Dedifferentiated amniotic fluid mesenchymal stem cell (primary cell): ENCODE measurements at regions not wholly inside any gene's neighbourhood (a gene's known extent, or its start where the extent isn't known, plus 50 kb on each side); places are given as distances from the start of the nearest gene placed in this dataset.
"Not testable (repeated sequence)": the region's sequence is repeated elsewhere in the genome, so short reads cannot be mapped to it uniquely, and the experiment has no call there.

Experiments
- DNase-seq: peaks from one replicate; pipeline ENCODE4 v3.0.0-alpha.2; 2016; ENCODE audit errors: extremely low spot score

DNA sequence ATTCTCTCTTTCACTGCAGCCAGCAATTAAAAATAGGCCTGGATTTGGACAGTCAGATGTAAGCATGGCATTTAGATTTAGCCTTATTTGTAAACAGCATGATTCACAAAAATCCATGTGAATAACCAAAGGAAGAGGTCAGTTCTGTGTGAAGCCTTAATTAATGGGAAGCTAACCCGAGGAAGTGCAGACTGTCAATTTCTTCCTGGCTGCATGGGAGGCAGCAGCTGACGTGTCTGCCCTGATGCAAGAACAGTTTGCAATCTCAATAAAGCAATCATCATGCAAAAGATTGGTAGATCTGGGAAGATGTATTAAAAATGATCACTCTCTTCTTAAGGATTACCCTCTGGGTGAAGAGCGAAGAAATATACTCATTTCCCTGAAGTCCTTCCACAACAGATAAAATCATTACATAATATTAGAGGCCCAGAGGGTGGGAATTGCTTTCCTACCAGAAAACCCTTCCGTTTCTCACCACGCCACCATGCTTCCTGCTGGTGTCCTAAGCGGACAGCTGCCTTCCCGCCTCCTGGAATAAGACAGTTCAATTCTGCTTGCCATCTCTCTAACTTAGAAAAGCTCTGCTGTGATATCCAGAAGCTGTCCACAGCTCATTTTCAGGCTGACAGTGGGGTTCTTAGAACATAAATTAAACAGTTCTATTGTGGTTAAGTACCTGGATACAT, 526.7 kb upstream of the NRP1 start:
- no peak for DNase-seq

DNA sequence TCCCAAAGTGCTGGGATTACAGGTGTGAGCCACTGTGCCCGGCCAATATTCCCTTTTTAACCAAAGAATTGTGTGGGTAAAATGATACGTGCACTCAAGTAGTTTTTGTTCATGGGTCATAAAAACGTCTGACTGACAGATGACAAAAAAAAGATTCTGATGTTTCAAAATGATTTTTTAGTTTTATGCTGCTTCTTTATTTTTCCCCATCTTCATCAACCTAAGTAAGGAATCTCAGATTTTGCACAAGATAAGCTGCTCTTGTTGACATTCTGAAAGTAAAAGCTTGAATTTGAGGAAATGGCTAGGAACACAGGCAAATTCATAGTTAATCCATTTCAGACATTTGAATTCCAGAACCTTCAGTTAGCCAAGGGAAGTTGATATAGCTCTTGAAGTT, 526.1 kb upstream of the NRP1 start:
- DNase-seq: no peak

DNA sequence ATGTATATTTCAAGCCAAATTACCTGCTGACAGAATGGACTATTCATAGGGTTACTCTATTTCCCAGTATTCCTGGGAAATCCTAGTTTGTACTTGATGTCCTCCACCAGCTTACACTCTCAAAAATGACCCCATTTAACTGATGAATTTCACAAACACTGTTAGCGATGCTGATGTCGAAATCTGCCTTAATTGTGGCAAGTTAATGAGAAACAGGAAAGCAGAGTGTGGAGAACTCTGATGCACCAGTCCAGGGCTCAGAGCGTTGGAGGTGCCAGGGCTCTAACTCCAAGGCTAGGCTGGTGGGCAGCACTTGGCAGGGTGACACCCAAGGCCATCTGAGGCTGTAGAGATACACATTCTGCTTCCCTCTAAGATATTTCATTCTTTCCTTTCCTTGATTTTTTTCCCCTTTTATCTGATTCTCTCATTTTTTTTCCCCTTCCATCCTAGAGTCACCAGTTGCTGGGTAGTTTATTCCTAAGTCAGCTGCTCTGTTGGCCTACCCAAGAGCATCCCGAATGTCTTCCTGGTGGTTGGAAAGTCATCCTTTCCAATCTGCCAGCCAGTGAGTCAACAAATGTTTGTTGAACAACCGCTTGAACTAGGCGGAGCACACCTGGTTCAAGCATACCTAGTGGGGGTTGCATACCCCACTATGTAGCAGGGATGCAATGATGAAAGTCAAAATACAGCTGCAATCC, 525.0 kb upstream of the NRP1 start:
- no peak for DNase-seq

DNA sequence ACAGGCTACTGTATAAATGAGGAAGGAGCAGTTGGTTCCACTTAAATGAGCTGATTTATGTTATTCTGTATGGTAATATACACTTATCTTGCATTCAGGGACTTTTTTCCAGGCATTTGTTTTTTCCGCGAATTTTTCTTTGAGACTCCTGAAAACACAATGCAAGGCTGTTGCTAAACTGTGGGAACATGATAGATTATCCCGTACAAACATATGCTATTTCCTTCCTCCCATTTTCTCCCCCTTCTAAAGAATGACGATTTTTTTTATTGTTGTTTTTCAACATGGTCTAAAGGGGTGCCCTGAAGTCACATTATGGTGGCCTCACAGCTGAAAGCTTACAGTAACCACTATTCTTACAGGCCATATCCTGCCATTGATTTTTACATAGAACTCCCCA, 523.9 kb upstream of the NRP1 start:
- no peak for DNase-seq

DNA sequence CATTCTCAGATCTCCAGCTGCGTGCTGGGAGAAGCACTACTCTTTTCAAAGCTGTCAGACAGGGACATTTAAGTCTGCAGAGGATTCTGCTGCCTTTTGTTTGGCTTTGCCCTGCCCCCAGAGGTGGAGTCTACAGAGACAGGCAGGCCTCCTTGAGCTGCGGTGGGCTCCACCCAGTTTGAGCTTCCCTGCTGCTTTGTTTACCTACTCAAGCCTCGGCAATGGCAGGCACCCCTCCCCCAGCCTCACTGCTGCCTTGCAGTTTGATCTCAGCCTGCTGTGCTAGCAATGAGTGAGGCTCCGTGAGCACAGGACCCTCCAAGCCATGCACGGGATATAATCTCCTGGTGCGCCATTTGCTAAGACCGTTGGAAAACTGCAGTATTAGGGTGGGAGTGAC, 518.8 kb upstream of the NRP1 start:
- not testable (repeated sequence) for DNase-seq

DNA sequence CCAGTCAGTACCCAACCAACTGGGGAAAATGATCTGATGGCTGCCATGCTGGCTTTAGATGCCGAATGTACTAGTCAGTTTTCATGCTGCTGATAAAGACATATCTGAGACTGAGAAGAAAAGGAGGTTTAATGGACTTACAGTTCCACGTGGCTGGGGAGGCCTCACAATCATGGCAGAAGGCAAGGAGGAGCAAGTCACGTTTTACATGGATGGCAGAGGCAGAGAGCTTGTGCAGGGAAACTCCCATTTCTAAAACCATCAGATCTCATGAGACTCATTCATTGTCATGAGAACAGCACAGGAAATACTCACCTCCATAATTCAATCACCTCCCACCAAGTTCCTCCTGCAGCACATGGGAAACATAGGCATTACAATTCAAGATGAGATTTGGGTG, 508.9 kb upstream of the NRP1 start:
- DNase-seq: no peak

DNA sequence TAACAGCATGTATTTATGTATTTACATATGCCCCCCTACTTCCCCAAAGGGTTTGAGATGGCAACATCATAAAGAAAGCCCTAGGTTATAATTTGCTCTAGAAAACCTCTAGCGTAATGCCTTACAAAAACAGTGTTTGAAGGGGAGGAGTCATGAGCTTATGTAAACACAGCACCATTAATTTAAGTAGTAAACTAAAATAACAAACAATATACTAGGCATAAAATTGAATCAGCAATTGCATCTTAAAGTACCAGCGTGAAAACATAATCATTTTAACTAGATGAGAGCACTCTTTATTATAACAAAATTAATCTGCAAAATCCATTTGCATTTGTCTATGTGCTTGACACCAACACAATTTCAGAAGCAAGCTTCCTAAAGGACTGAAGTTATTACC, 507.2 kb upstream of the NRP1 start:
- no peak for DNase-seq

DNA sequence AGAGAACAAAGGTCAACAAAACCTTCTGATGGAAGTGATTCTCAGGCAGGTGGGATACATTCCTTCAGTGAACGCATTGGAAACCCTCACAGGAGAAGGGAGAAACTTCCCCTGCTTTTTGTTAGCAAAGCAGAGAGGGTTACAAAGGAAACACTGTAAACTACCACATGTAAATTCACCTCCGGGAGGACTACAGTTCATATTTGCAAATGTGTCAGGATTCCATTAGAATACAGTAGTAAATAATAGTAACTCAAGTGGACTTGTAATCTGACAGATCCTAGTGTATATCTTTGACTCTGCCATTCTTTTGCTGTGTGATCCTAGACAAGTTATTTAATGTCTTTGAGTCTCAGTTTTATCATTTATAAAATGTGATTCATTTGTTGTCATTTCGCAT, 504.3 kb upstream of the NRP1 start:
- no peak for DNase-seq

DNA sequence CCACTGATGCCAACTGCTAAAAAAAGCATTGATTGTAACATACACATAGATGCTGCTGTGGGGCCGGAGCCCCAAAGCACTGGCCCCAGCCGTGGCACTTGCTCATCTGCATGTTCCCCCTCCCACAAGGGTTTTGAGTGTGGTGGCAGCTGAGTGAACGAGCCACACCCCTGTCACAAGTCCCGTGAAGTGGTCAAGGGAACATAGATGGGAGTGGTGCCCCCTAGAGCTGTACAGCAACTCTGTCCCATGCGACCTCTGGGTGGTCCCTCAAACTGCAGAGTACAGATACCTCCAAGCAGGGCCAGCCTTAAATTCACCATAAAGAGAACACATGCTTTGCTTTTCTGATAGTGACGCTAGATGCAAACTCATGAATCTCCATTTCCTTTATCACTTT, 503.3 kb upstream of the NRP1 start:
- no peak for DNase-seq

DNA sequence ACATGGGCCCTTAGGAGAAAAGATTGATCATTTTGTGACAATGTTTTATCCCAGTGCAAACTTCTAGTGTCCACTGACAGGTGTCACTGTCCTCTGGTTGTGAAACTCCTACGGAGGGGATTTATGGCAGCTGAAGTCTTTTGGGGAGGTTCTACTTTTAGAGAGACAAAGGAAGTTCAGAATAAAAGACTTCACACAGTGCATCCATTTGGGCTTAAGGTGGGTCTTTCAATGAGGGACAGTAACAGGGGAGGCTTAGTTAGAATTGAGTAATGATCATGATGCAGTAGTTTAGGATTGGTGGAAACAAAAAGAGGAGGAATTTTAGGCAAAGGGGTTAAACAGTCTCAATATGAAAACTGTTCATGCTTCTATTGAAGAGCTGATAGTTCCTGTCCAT, 501.1 kb upstream of the NRP1 start:
- DNase-seq: no peak

DNA sequence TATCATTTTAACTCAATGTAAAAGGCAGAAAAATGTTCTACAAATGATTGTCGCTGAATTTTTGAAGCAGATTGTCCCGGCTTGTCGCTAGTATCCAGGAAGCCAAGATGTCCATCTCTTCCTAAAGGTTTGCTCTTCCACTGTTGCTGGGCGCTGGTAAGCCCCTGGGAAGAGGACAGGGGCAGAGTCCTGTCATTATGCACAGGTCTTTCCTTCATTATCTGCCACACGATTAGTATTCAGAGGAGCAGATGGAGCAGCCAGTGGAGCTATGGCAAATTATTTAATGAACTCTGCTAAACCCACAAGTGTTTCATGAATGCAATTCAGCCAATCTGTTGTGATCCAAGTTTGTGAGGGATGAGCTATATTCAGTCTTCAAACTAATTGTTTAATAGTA, 499.1 kb upstream of the NRP1 start:
- DNase-seq: no peak

DNA sequence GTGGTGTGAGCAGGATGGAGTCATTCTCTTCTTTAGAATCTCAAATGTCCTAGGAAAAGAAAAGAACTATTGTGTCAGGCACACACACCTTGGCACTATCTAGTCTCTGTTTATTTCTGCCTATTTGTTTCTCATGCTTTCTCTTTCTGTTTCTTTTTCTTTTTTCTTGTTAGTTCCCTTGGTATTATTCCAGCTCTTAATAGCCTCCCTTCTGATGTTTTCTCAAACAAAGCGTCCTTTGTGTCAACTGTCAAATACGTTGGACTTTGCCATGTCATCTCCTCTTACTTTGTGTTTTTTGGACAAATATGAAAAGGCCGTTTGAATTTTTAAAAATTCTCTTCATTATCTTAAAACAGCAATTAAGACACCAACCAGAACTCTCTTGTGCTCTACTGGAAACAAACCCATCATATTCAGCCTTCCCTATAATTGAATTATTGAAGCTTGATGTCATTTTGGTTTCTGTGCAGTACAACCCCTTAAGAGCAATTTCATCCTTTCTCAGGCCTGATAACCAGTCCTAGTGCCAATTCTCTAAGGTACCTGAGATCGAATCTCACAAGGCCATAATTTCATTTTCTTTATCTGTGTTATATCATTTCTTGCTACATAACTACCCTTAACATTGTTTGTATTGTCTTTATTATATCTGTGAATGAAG, 497.8 kb upstream of the NRP1 start:
- no peak for DNase-seq

DNA sequence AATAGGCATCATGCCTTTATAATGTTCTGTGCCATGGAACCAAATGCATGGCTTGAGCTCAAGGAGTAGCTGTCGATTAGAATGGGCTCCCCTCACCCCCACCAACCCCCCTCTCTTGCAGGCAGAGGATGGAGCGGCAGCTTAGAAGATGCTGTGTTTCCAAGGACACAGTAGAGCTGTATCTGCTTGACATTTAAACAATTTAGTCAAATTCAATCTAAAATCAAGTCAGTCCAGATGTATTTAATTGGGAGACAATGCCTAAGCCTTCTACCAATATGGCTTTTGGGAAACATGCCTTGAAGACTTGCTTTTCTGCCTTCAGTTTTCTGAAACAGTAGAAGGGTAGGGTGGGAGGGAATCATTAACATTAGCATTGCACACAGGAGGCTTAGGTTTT, 497.1 kb upstream of the NRP1 start:
- no peak for DNase-seq

DNA sequence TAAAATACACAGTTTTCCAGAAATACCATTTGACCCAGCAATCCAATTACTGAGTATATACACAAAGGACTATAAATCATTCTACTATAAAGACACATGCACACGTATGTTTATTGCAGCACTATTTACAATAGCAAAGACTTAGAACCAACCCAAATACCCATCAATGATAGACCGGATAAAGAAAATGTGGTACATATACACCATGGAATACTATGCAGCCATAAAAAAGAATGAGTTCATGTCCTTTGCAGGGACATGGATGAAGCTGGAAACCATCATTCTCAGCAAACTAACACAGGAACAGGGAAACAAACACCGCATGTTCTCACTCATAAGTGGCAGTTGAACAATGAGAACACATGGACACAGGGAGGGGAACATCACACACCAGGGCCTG, 495.4 kb upstream of the NRP1 start:
- not testable (repeated sequence) for DNase-seq

DNA sequence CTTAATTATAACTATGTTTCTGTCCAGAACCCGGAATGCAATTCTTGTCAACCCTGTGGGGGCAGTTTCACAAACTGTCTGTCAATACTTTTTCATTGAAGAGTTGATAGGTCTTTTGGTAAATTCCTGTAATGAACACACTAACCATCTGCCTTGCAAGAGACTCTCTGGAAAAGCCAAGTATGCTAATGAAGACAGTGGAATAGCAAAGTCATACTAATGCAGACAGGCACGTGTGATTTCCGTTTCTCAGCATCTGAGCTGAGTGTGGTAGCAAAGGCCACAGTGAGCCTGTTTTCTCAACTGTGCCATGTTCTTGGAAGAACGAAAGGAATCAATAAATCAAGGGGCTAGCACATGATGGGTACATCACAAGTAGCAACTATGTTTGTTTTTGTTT, 494.1 kb upstream of the NRP1 start:
- DNase-seq: no peak

DNA sequence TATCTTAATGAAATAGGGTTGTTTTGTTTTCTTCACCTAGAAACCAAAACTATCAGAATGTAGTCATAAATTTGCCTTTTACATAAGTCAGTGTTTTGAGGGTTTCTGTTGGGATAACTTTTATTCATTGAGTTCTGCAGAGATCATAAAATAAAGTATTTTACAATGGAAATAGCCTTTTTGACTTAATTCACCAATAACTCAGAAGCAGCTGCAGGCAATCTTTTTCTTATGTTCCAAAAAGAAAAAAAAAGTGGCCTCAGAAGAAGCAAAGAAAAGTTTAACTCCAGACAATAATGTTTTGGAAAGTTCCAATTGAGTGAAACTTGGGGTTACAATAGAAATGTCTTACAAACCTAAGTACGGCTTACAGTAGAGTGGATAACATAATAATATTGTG, 491.7 kb upstream of the NRP1 start:
- no peak for DNase-seq

DNA sequence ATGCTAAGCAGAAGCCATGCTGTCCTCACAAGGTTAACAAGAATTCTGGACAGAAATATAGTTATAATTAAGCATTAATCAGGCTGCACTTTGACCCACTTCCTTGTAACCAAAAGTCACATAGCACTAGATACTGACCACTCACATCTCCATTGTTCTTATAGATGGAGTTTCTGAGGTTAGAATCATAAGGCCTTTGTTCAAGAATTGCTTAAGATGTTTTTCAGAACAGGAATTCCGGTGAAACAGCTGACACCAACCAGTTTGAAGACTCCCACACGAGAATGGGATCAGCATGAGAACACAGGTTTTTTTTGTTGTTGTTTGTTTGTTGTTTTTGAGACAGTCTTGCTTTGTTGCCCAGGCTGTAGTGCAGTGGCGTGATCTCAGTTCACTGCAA, 488.3 kb upstream of the NRP1 start:
- no peak for DNase-seq

DNA sequence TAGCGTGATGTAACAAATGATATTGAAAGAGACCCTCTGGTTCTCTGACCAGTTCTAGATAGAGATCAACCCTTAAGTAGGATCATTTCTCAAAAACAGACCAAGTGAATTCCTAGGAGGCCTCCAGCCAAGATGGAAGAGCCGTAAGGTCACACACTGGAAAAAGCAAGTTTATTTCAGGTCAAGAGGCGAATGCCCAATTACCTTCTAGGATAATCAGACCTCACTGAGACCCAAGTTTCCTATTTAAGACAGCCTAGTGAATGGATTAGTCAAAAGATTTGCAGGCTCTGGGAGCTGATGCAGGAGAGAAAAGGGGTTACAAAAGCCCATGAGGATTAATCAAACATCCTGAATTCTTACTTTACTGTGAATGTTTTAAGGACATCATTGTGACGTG, 486.1 kb upstream of the NRP1 start:
- no peak for DNase-seq

DNA sequence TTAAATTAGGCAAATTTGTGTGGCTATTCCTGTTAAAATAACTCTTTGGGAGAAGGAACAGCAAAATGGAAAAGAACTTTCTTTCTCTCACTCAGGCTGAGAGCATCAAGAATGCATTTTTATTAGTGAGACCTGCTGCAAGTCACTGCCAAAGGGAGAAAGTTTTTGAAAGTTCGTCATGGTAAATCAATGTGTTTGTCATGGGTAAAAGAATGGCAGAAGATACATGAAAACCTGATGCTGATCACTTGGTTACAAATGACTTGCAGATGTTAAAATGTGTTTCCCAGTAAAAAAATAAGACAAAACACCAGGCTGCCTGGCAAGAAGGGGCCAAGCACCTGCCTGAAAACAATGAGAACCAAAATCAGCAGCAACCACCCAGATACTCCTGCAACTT, 484.7 kb upstream of the NRP1 start:
- no peak for DNase-seq

DNA sequence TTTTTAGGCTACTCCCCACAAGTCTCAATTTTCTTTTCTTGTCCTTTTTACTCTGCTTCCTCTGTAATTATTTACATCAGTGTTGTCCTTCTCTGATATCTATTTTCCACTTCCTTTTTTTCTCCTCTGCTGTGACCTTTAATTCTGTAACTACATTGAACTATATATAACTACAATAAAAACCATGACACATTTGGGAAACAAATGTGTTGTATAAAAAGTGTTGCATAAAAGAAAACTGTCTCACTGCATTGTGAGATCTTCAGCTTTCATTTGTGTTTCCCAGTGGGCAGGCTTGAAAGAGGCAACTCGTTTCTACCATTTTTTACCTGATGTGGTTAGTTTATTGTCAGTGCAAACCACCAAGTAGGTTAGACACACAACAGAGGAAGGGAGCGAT, 483.9 kb upstream of the NRP1 start:
- no peak for DNase-seq

DNA sequence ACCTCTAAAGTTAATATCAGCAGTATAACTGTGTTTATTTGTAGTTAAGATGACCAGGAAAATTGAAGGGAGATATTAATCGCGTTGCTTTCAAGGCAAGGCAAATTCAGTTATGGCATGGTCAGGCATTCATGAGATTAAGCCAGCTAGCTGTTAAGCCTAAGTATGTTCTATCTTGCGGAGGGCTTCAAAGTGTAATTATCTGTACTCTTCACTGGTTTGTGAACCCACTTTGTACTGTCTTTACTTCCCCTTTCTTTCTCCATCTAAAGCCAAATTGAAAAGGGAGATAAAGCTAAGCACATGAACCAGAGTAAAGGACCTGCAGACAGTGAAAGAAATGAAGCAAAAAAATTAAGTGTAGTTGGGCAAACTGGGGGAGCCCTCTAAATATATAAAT, 483.1 kb upstream of the NRP1 start:
- no peak for DNase-seq

DNA sequence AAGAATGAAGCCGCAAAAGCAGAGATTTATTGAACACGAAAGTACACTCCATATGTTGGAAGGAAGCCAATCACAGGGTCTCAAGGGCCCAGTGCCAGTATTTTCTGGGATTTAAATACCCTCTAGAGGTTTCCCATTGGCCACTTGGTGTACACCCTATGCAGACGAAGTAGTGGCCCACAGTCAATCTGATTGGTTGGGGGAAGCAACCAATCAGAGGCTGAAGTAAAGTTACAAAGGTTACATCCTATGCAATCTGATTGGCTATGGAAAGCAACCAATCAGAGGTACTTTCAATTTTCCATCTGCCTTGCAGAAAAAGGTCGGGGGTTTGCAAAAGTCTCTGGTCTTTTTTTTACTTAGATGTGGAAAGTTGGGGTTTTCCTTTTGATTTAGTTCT, 481.3 kb upstream of the NRP1 start:
- DNase-seq: no peak

DNA sequence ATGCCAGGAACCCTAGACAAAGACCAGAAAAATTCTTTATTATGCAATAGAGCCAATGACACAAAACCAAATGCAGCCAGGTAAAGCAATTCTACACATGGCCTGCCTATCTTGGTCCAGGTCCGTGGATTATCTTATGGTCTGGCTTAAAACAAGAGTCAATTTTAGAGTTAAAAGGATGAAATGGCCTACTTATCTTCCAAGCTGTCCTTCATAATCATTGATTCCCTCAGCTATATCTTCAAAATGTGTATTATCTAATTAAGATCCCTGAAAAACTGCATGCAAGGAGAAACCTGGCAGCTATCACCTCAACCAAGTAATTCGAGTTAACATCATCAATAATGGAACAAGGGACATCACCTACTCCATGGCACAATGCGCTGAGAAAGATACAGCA, 479.4 kb upstream of the NRP1 start:
- no peak for DNase-seq
